GM21825 (cell line): ENCODE measurements at regions not wholly inside any gene's neighbourhood (a gene's known extent, or its start where the extent isn't known, plus 50 kb on each side); places are given as distances from the start of the nearest gene placed in this dataset.
"Not testable (repeated sequence)": the region's sequence is repeated elsewhere in the genome, so short reads cannot be mapped to it uniquely, and the experiment has no call there.

Experiments
- ATAC-seq: cut with Tn5 transposase; IDR thresholded peaks from one replicate; pipeline ENCODE4 v1.9.1; 2021; ENCODE audit warnings: mild to moderate bottlenecking, moderate library complexity; ENCODE audit not compliant: unreplicated experiment

DNA sequence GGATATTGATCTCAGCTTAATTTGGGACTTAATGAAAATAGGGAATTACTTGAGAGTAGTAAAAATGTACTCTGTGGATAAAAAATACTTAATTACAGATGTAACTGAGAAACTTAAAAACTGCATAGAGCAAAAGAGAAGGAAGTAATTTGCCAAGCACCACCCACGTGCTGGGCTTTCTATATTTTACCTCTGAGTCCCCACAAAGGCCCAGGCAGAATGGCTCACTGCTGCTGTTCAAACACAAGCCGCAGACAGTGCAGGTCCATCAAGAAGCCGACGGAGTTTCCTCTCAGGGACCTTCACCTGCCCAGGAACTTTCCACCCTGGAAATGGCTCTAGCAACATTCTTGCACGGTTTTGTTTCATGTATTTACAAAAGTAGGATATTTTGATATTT, 77.2 kb upstream of the TRPM1 start:
- ATAC-seq: no peak

- no peak for ATAC-seq
Measured at GRCh38 chr15:31179693-31180092, 78.2 kb upstream of the TRPM1 start.

- ATAC-seq: no peak
Measured at GRCh38 chr15:31193291-31193690, 91.8 kb upstream of the TRPM1 start.

- ATAC-seq: no peak
Measured at GRCh38 chr15:31195871-31196270, 94.3 kb upstream of the TRPM1 start.

GRCh38 chr15:31197497-31198414, 96.2 kb upstream of the TRPM1 start:
- ATAC-seq: no peak

DNA sequence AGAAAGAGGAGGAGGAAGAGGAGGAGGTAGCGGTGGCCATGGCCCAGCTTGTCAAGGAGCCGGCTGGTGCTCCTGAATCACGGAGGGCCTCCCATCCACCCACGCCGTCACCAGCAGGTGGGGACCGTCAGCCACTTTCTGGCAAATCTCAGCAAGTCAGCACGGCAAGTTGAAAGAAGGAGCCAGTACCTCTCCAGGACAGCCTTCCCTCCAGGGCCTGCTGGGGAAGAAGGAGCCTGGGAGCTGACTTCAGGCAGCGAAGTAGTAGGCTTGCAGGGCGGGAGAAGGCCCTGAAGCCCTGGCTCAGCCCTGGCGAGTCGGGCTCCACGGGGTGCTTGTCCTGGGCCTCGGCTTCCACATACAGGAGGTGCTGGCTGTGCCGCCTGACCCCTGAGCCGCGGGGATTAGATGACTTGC, 99.2 kb upstream of the TRPM1 start:
- no peak for ATAC-seq

DNA sequence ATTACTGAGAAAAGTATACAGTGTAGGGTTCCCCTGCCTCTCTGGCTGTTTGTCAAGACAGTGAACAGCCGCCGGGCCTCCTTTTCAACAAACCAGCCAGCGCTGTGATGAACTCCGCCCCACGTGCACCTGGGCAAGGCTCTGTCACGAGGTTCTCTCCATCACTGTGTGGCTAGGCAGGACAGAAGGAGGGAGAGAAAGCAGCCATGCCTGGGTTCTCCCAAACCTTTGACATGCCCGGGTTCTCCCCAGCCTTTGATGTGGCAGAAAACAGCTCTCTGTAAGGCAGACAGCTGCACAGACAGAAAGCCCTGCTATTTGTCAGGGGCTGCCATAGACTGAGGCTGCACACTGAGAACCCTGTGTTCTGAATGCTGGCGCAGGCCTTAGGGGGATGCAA, 101.4 kb upstream of the TRPM1 start:
- ATAC-seq: no peak

- ATAC-seq: no peak
Measured at GRCh38 chr15:31203999-31204398, 102.5 kb upstream of the TRPM1 start.

GRCh38 chr15:31206386-31207181, 105.1 kb upstream of the TRPM1 start:
- ATAC-seq: no peak

- ATAC-seq: no peak
Measured at GRCh38 chr15:31207246-31207645, 105.7 kb upstream of the TRPM1 start.

DNA sequence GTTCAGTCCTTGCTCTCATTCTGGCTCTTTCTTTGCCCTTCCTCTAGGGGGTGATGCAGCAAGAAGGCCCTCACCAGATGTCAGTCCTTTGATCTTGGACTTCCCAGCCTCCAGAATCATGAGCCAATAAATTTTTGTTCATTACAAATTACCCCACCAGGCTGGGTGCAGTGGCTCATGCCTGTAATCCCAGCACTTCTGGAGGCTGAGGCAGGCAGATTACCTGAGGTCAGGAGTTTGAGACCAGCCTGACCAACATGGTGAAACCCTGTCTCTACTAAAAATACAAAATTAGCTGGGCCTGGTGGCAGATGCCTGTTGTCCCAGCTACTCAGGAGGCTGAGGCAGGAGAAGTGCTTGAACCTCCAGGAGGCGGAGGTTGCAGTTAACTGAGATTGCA, 106.3 kb upstream of the TRPM1 start:
- ATAC-seq: not testable (repeated sequence)

- ATAC-seq: no peak
Measured at GRCh38 chr15:31208817-31209216, 107.3 kb upstream of the TRPM1 start.

- no peak for ATAC-seq
Measured at GRCh38 chr15:31211353-31211752, 109.8 kb upstream of the TRPM1 start.

DNA sequence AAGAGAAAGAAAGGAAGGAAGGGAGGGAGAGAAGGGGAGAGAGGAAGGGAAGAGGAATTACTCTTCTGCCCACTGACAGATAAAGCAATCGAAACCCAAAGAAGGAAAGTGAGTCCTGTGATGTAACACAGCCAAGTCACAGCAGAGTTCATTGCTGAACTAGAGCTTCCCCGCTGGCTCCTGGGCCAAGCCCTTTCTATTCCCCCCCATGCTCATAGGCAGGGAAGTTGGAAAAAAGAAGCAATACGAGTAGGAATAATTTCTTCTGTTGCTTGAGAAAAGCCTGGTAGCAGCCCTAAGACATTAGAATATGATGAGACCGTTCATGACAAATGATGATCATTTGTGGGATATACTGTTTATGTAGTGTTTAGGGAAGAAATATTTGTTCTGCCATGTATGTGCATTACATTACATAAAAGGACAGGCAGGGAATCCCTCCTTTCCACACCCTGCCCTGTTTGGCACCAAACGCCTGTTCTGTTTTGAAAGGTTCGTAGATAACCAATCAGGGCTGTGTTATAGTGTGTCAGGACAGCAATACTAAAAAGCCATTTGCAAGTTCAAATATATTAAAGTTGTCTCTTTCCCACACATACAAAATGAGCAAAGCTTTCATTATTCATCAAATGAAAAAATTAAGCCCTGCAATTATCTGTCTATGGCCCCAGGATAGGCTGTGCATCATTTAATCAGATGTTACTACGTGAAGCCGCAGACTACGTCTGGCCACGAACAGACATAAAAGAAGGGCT, 111.0 kb upstream of the TRPM1 start:
- no peak for ATAC-seq

DNA sequence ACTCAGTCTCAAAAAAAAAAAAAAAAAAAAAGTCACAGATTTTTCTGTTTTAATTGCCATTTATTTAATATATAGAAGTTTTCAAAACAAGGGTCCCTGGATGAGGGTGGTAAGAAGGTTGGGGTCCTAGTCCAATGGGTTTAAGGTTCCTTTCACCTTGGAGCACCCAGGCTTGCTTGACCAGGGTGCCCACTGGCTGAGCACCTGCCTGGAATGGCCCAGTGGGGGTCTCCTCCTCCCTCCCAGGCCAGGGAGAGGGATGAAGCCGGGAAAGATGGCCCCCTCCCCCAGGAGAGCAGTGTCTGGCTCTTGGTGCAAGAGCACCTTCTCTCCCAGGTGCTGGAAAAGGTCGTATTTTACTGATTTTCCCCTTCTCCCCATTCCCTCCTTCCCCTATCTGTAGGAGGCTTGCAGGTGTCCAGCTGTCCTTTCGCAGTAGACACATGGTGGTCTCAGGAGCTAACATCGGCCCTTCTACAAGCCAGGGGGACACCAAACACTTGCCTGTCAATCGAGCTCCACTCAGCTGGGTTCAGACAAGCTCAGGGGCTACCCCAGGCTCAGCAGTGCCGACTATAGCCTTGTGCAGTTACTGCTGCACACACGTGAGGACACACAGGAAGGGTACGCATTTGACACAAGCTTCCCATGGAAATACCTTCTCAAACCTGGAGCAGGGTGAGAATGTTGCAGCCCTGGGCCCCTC, 112.3 kb upstream of the KLF13 start:
- ATAC-seq: no peak

- ATAC-seq: no peak
Measured at GRCh38 chr15:31214864-31215489, 111.7 kb upstream of the KLF13 start.

DNA sequence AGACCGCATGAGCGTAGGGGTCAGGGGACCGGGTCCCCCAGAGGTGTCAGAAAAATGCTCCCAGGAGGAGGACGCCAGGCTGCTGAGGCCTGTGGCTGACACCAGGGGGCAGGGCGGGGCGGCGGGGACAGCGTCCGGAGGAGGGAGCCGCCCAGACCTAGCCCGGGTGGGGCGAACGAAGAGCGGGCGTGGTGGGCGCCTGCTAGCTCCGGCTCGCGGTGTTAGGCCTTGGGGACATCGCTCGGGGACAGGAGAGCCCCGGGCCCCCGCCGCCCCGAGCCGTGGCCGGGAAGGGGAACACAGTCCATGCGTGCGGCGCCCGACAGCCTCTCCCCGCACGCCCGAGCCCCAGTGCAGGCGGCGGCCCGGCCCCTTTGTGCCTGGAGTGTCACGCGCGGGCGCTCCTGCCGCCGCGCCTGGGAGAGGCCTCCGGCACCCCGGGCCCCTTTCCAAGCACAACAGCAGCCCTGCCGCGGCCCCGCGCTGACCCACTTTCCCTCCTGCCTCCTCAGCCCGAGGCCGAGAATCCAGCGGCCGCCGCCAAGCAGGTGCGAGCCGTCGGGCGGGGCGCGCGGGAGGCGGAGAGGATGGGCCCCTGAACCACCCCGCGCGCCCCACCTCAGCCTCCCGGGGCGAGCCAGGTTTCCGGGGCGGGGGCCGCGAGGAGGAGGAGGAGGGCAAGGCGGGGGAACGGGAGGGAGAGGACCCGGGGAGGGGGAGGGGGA, 111.0 kb upstream of the KLF13 start:
- peak; percentile 75 for ATAC-seq

DNA sequence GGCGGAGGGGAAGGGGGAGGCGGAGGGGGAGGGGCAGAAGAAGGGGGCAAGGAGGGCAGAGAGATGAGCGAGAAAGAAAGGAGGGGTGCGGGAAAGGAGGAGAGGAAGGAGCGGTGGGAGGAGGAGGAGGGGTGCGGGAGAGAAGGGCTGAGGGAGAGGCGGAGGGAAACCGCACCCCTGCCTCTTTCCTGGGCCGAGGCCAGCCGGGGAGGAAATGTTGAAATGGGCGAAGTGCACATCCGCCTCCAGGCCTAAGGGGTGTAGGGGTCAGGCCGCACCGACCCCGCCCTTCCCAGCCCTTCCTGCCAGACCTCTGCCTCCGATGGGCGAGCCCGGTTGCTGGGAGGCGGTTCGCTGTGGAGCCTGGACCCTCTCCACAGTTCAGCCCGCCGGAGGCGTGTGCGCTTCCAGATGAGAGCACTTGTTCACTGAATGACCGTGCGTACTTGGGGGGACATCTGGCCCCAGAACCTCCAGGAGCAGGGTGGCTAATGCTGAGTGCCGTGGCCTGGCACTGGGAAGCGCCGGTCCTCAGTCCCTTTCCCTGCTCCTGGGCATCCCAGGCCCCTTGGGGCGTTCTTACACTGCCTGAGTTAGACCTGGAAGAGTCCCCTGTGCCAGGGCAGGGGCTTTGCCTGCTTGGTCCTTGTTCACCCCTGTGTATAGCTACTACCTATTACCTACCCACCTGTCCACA, 110.3 kb upstream of the KLF13 start:
- ATAC-seq: peak; percentile 37

DNA sequence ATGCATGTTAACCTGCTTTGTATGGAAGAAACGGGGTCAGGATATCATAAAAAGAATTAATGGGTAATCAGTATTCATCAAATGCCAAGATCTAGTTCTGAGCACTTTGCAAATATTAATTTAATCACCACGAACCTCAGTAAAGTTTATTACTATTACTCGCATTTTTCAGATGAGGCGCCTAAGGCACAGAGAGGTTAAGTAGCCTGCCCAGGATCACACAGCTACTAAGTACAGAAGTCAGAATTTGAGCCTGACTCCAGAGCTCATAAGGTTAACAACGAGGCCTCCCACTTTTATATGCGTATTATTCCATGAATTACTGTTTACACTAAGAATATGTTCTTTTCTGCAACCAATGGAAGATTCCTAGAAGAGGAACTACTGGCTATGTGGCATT, 109.6 kb upstream of the KLF13 start:
- ATAC-seq: no peak
